ENCODE measurements at regions not wholly inside any gene's neighbourhood (a gene's known extent, or its start where the extent isn't known, plus 50 kb on each side); places are given as distances from the start of the nearest gene placed in this dataset.

GRCh38 chr7:108973075-108973474 is 403.4 kb downstream of the DNAJB9 start:
- TF ChIP-seq EZH2 (IDR thresholded peaks at IDR 0.05; ENCODE audit: insufficient read depth, poor library complexity, severe bottlenecking), result no peak
- no peak for TF ChIP-seq EZH2phosphoT487 (IDR thresholded peaks at IDR 0.05; ENCODE audit: insufficient read depth, low read depth)
